ENCODE measurements at regions not wholly inside any gene's neighbourhood (a gene's known extent, or its start where the extent isn't known, plus 50 kb on each side); places are given as distances from the start of the nearest gene placed in this dataset.

- no peak overlapping the region for H3K4me3 ChIP-seq (ENCODE audit: low read length)
- DNase-seq, result no peak
- no peaks in the 10 kb centered on the region for H3K9me2 ChIP-seq (replicated peaks; ENCODE audit: insufficient read depth, low read length)
- no peaks in the 10 kb centered on the region for H3K9me3 ChIP-seq (replicated peaks; ENCODE audit: insufficient read depth, low read length)
- no peaks in the 10 kb centered on the region for H3K36me3 ChIP-seq (replicated peaks; ENCODE audit: insufficient read depth, low read length)
- no peak overlapping the region for H2AFZ ChIP-seq (ENCODE audit: low read length)
- H3K4me1 ChIP-seq (ENCODE audit: low read length), result no peaks in the 10 kb centered on the region
- H3K27ac ChIP-seq (ENCODE audit: low read length), result no peak overlapping the region
- no peaks in the 10 kb centered on the region for H3K79me2 ChIP-seq (ENCODE audit: low read length)
- no peak for TF ChIP-seq EZH2phosphoT487 (IDR thresholded peaks at IDR 0.05; ENCODE audit: low read length)
- no peak for TF ChIP-seq EZH2 (optimal IDR thresholded peaks at IDR 0.05; ENCODE audit: low read depth, low read length)
- H3K9ac ChIP-seq (ENCODE audit: low read length), result no peak overlapping the region
- H4K20me1 ChIP-seq (ENCODE audit: insufficient read depth, low read length), result no peaks in the 10 kb centered on the region
- no peak overlapping the region for H3K4me2 ChIP-seq (ENCODE audit: low read depth, low read length)
- peaks cover 42% of the 10 kb centered on the region for H3K27me3 ChIP-seq (replicated peaks; ENCODE audit: insufficient read depth, low read length)
- no peaks in the 10 kb centered on the region for H3F3A ChIP-seq (ENCODE audit: insufficient read depth, low read length)
Measured at GRCh38 chr17:73924114-73924908, 279.2 kb upstream of the RPL38 start.

GRCh38 chr17:73924909-73925186, 278.6 kb upstream of the RPL38 start:
- no peaks in the 10 kb centered on the region for H4K20me1 ChIP-seq (ENCODE audit: insufficient read depth, low read length)
- no peak for TF ChIP-seq CTCF (IDR thresholded peaks at IDR 0.05; ENCODE audit: low read length)
- TF ChIP-seq EZH2phosphoT487 (IDR thresholded peaks at IDR 0.05; ENCODE audit: low read length), result no peak
- no peak for TF ChIP-seq EZH2 (optimal IDR thresholded peaks at IDR 0.05; ENCODE audit: low read depth, low read length)
- no peaks in the 10 kb centered on the region for H3F3A ChIP-seq (ENCODE audit: insufficient read depth, low read length)
- no peaks in the 10 kb centered on the region for H3K36me3 ChIP-seq (replicated peaks; ENCODE audit: insufficient read depth, low read length)
- H3K9ac ChIP-seq (ENCODE audit: low read length), result no peak overlapping the region
- H3K4me2 ChIP-seq (ENCODE audit: low read depth, low read length), result no peak overlapping the region
- H3K27ac ChIP-seq (ENCODE audit: low read length), result no peak overlapping the region
- no peaks in the 10 kb centered on the region for H3K4me1 ChIP-seq (ENCODE audit: low read length)
- no peak for DNase-seq
- H3K4me3 ChIP-seq (ENCODE audit: low read length), result no peak overlapping the region
- H2AFZ ChIP-seq (ENCODE audit: low read length), result no peak overlapping the region
- no peaks in the 10 kb centered on the region for H3K9me3 ChIP-seq (replicated peaks; ENCODE audit: insufficient read depth, low read length)
- no peaks in the 10 kb centered on the region for H3K79me2 ChIP-seq (ENCODE audit: low read length)
- H3K27me3 ChIP-seq (replicated peaks; ENCODE audit: insufficient read depth, low read length), result peaks cover 44% of the 10 kb centered on the region
- no peaks in the 10 kb centered on the region for H3K9me2 ChIP-seq (replicated peaks; ENCODE audit: insufficient read depth, low read length)

GRCh38 chr17:73929860-73930430, 273.5 kb upstream of the RPL38 start:
- Histone ChIP-seq H3K27me3 (replicated peaks; ENCODE audit: insufficient read depth, low read length) (peaks cover 54% of the 10 kb centered on the region), H3K79me2 (ENCODE audit: low read length) (no peaks in the 10 kb centered on the region), H3K4me3 (ENCODE audit: low read length) (no peak overlapping the region), H3K4me1 (ENCODE audit: low read length) (no peaks in the 10 kb centered on the region), H4K20me1 (ENCODE audit: insufficient read depth, low read length) (no peaks in the 10 kb centered on the region), H2AFZ (ENCODE audit: low read length) (no peak overlapping the region), H3K4me2 (ENCODE audit: low read depth, low read length) (no peak overlapping the region), H3K9me2 (replicated peaks; ENCODE audit: insufficient read depth, low read length) (no peaks in the 10 kb centered on the region), H3K9me3 (replicated peaks; ENCODE audit: insufficient read depth, low read length) (no peaks in the 10 kb centered on the region), H3K9ac (ENCODE audit: low read length) (no peak overlapping the region), H3K36me3 (replicated peaks; ENCODE audit: insufficient read depth, low read length) (no peaks in the 10 kb centered on the region), H3K27ac (ENCODE audit: low read length) (no peak overlapping the region), H3F3A (ENCODE audit: insufficient read depth, low read length) (no peaks in the 10 kb centered on the region)
- TF ChIP-seq EZH2 (optimal IDR thresholded peaks at IDR 0.05; ENCODE audit: low read depth, low read length), result no peak
- TF ChIP-seq CTCF (IDR thresholded peaks at IDR 0.05; ENCODE audit: low read length), result no peak
- no peak for TF ChIP-seq EZH2phosphoT487 (IDR thresholded peaks at IDR 0.05; ENCODE audit: low read length)
- no peak for DNase-seq

- no peak for DNase-seq
- no peaks in the 10 kb centered on the region for H3K36me3 ChIP-seq (replicated peaks; ENCODE audit: insufficient read depth, low read length)
- no peaks in the 10 kb centered on the region for H4K20me1 ChIP-seq (ENCODE audit: insufficient read depth, low read length)
- no peaks in the 10 kb centered on the region for H3K9me3 ChIP-seq (replicated peaks; ENCODE audit: insufficient read depth, low read length)
- H2AFZ ChIP-seq (ENCODE audit: low read length), result no peak overlapping the region
- H3F3A ChIP-seq (ENCODE audit: insufficient read depth, low read length), result no peaks in the 10 kb centered on the region
- no peak overlapping the region for H3K4me2 ChIP-seq (ENCODE audit: low read depth, low read length)
- H3K9me2 ChIP-seq (replicated peaks; ENCODE audit: insufficient read depth, low read length), result no peaks in the 10 kb centered on the region
- no peak overlapping the region for H3K9ac ChIP-seq (ENCODE audit: low read length)
- H3K4me3 ChIP-seq (ENCODE audit: low read length), result no peak overlapping the region
- no peaks in the 10 kb centered on the region for H3K79me2 ChIP-seq (ENCODE audit: low read length)
- H3K4me1 ChIP-seq (ENCODE audit: low read length), result no peaks in the 10 kb centered on the region
- peaks cover 67% of the 10 kb centered on the region for H3K27me3 ChIP-seq (replicated peaks; ENCODE audit: insufficient read depth, low read length)
- TF ChIP-seq EZH2 (optimal IDR thresholded peaks at IDR 0.05; ENCODE audit: low read depth, low read length) (no peak), CTCF (IDR thresholded peaks at IDR 0.05; ENCODE audit: low read length) (no peak), EZH2phosphoT487 (IDR thresholded peaks at IDR 0.05; ENCODE audit: low read length) (no peak)
- no peak overlapping the region for H3K27ac ChIP-seq (ENCODE audit: low read length)
Measured at GRCh38 chr17:73932216-73932749, 271.2 kb upstream of the RPL38 start.

Data from MM.1S (cell line).